Neural cell (in vitro differentiated cells): ENCODE measurements at regions not wholly inside any gene's neighbourhood (a gene's known extent, or its start where the extent isn't known, plus 50 kb on each side); places are given as distances from the start of the nearest gene placed in this dataset.

Source experiments
- H2AFZ ChIP-seq: fragments of 200-600, 300-800 bp; sonication (generic), shearing (Covaris generic); 2 replicates; pipeline ENCODE4 v1.6.0; 2014; ENCODE audit warnings: low read depth, mild to moderate bottlenecking, antibody characterized with exemption, low read length, moderate library complexity
- H3F3A ChIP-seq: fragments of 200-600 bp; shearing (Covaris generic); 2 replicates; pipeline ENCODE4 v1.6.1; 2016; ENCODE audit warnings: mild to moderate bottlenecking, moderate library complexity, mixed read lengths, antibody characterized with exemption, low read length; ENCODE audit not compliant: insufficient read depth, poor library complexity, severe bottlenecking
- H3K27ac ChIP-seq: fragments of 200-600, 300-800 bp; sonication (generic), shearing (Covaris generic); 2 replicates; pipeline ENCODE4 v1.5.1; 2014; ENCODE audit warnings: mild to moderate bottlenecking, low read length, moderate library complexity
- H3K27me3 ChIP-seq: fragments of 300-800, 200-600 bp; sonication (generic), shearing (Covaris generic); 2 replicates; pipeline ENCODE4 v1.6.0; 2014; ENCODE audit warnings: mild to moderate bottlenecking, low read depth, low read length, moderate library complexity; ENCODE audit not compliant: insufficient read depth
- H3K36me3 ChIP-seq: fragments of 300-800, 200-600 bp; sonication (generic), shearing (Covaris generic); 2 replicates; pipeline ENCODE4 v1.5.1; 2014; ENCODE audit warnings: mild to moderate bottlenecking, antibody characterized with exemption, low read length, moderate library complexity; ENCODE audit not compliant: insufficient read depth
- H3K4me2 ChIP-seq: fragments of 300-800, 200-600 bp; sonication (generic), shearing (Covaris generic); 2 replicates; pipeline ENCODE4 v1.6.0; 2014; ENCODE audit warnings: mild to moderate bottlenecking, low read length
- H3K4me3 ChIP-seq: fragments of 300-800, 200-600 bp; sonication (generic), shearing (Covaris generic); 2 replicates; pipeline ENCODE4 v1.5.1; 2014; ENCODE audit warnings: mild to moderate bottlenecking, low read length, moderate library complexity
- H3K79me2 ChIP-seq: fragments of 200-600 bp; shearing (Covaris generic); replicated peaks from 2 replicates; pipeline ENCODE4 v1.6.0; 2014; ENCODE audit warnings: mild to moderate bottlenecking, low read length, moderate library complexity; ENCODE audit not compliant: insufficient read depth
- H3K9ac ChIP-seq: fragments of 300-800, 200-600 bp; sonication (generic), shearing (Covaris generic); 2 replicates; pipeline ENCODE4 v1.6.1; 2016; ENCODE audit warnings: mild to moderate bottlenecking, low read length, mixed read lengths
- H3K9me2 ChIP-seq: fragments of 200-600 bp; shearing (Covaris generic); 2 replicates; pipeline ENCODE4 v1.6.1; 2016; ENCODE audit warnings: mild to moderate bottlenecking, low read length, mixed read lengths; ENCODE audit not compliant: insufficient read depth
- H3K9me3 ChIP-seq: fragments of 200-600, 300-800 bp; sonication (generic), shearing (Covaris generic); 2 replicates; pipeline ENCODE4 v1.6.1; 2016; ENCODE audit warnings: mild to moderate bottlenecking, mixed run types, low read length, moderate library complexity, mixed read lengths
- H4K20me1 ChIP-seq: fragments of 200-600 bp; shearing (Covaris generic); 2 replicates; pipeline ENCODE4 v1.6.1; 2016; ENCODE audit warnings: mild to moderate bottlenecking, mixed run types; ENCODE audit not compliant: insufficient read depth
- CTCF ChIP-seq: fragments of 450-650 bp; IDR thresholded peaks from 2 replicates; pipeline ENCODE4 v1.5.1; 2014; ENCODE audit warnings: antibody characterized with exemption, mild to moderate bottlenecking, moderate library complexity; ENCODE audit not compliant: poor library complexity, severe bottlenecking
- EP300 ChIP-seq: fragments of 450-650 bp; conservative IDR thresholded peaks from 2 replicates; pipeline ENCODE4 v1.6.1; 2014; ENCODE audit warnings: antibody characterized with exemption, mild to moderate bottlenecking, moderate library complexity; ENCODE audit not compliant: poor library complexity, severe bottlenecking
- EZH2 ChIP-seq: fragments of 200-600, 300-800 bp; shearing (Covaris generic), sonication (generic); IDR thresholded peaks from 2 replicates; pipeline ENCODE4 v1.6.1; 2014; ENCODE audit warnings: antibody characterized with exemption, low read length, borderline replicate concordance, mild to moderate bottlenecking; ENCODE audit not compliant: insufficient read depth, poor library complexity, severe bottlenecking
- MXI1 ChIP-seq: fragments of 450-650 bp; conservative IDR thresholded peaks from 2 replicates; pipeline ENCODE4 v1.6.1; 2014; ENCODE audit warnings: antibody characterized with exemption, mild to moderate bottlenecking; ENCODE audit not compliant: poor library complexity, severe bottlenecking
- POLR2AphosphoS5 ChIP-seq: IDR thresholded peaks from 2 replicates; pipeline ENCODE4 v1.6.1; 2012
- RAD21 ChIP-seq: fragments of 450-650 bp; conservative IDR thresholded peaks from 2 replicates; pipeline ENCODE4 v1.6.1; 2014; ENCODE audit warnings: antibody characterized with exemption, mild to moderate bottlenecking, moderate library complexity
- REST ChIP-seq: IDR thresholded peaks from 2 replicates; pipeline ENCODE4 v1.6.1; 2012; ENCODE audit warnings: borderline replicate concordance
- SMC3 ChIP-seq: fragments of 450-650 bp; conservative IDR thresholded peaks from 2 replicates; pipeline ENCODE4 v1.6.1; 2014; ENCODE audit warnings: antibody characterized with exemption, mild to moderate bottlenecking, moderate library complexity; ENCODE audit not compliant: poor library complexity
- TAF1 ChIP-seq: IDR thresholded peaks from 2 replicates; pipeline ENCODE4 v1.6.1; 2012; ENCODE audit warnings: low read depth

- no peaks in the 10 kb centered on the region for H3K9me3 ChIP-seq
- H3K36me3 ChIP-seq: no peaks in the 10 kb centered on the region
- no peaks in the 10 kb centered on the region for H3K9me2 ChIP-seq
- no peak for TF ChIP-seq EP300
- no peaks in the 10 kb centered on the region for H3K79me2 ChIP-seq
- no peak overlapping the region for H2AFZ ChIP-seq
- no peaks in the 10 kb centered on the region for H3K27me3 ChIP-seq
- no peak overlapping the region for H3K9ac ChIP-seq
- no peaks in the 10 kb centered on the region for H4K20me1 ChIP-seq
- no peak overlapping the region for H3K27ac ChIP-seq
- no peak overlapping the region for H3K4me2 ChIP-seq
- H3K4me3 ChIP-seq: no peak overlapping the region
- no peaks in the 10 kb centered on the region for H3F3A ChIP-seq
Observed at GRCh38 chr9:115786321-115786720, 367.3 kb upstream of the PAPPA start.

GRCh38 chr9:115790520-115790919, 363.1 kb upstream of the PAPPA start:
- Histone ChIP-seq H4K20me1 (no peaks in the 10 kb centered on the region), H3K9ac (no peak overlapping the region), H3K36me3 (no peaks in the 10 kb centered on the region), H3K27ac (no peak overlapping the region), H2AFZ (no peak overlapping the region), H3K9me2 (no peaks in the 10 kb centered on the region), H3K9me3 (no peaks in the 10 kb centered on the region), H3K4me3 (no peak overlapping the region), H3F3A (no peaks in the 10 kb centered on the region), H3K27me3 (no peaks in the 10 kb centered on the region), H3K79me2 (no peaks in the 10 kb centered on the region), H3K4me2 (no peak overlapping the region)
- TF ChIP-seq RAD21 (no peak), SMC3 (no peak), CTCF (no peak), EZH2 (no peak)

GRCh38 chr9:115794921-115795475, 358.6 kb upstream of the PAPPA start:
- TF ChIP-seq MXI1: no peak
- TF ChIP-seq EP300: no peak
- TF ChIP-seq TAF1: no peak
- no peak for TF ChIP-seq REST
- no peak for TF ChIP-seq EZH2
- no peak for TF ChIP-seq CTCF
- TF ChIP-seq POLR2AphosphoS5: no peak
- no peak for TF ChIP-seq SMC3
- no peak for TF ChIP-seq RAD21
- H3K36me3 ChIP-seq: no peaks in the 10 kb centered on the region
- no peak overlapping the region for H2AFZ ChIP-seq
- H3K27me3 ChIP-seq: no peaks in the 10 kb centered on the region
- no peak overlapping the region for H3K4me3 ChIP-seq
- no peaks in the 10 kb centered on the region for H4K20me1 ChIP-seq
- no peak overlapping the region for H3K27ac ChIP-seq
- H3K4me2 ChIP-seq: no peak overlapping the region
- H3K9ac ChIP-seq: no peak overlapping the region
- no peaks in the 10 kb centered on the region for H3K9me2 ChIP-seq
- H3F3A ChIP-seq: no peaks in the 10 kb centered on the region
- H3K9me3 ChIP-seq: no peaks in the 10 kb centered on the region
- H3K79me2 ChIP-seq: no peaks in the 10 kb centered on the region
